ENCODE measurements at regions not wholly inside any gene's neighbourhood (a gene's known extent, or its start where the extent isn't known, plus 50 kb on each side); places are given as distances from the start of the nearest gene placed in this dataset.

DNA sequence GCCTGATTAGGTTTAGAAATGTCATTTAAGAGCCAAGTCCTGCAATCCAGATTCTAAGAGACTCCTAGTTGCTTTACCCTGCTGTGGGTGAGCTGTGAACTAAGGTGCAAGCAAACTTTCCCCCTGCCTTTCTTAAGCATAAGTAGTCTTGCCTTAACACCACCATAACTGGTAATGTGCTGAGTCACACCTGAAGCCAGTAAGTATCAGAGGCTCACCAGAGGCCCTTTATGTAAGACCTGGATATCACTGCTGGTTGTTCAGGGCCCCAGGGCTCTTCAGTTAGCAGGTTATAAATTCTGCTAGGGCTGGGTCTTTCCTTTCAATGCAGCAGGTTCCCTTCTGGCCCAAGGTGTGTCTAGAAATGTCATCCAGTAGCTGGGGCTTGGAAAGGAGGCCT lies 509.9 kb downstream of the VGLL3 start:
- TF ChIP-seq, protein P1, sequence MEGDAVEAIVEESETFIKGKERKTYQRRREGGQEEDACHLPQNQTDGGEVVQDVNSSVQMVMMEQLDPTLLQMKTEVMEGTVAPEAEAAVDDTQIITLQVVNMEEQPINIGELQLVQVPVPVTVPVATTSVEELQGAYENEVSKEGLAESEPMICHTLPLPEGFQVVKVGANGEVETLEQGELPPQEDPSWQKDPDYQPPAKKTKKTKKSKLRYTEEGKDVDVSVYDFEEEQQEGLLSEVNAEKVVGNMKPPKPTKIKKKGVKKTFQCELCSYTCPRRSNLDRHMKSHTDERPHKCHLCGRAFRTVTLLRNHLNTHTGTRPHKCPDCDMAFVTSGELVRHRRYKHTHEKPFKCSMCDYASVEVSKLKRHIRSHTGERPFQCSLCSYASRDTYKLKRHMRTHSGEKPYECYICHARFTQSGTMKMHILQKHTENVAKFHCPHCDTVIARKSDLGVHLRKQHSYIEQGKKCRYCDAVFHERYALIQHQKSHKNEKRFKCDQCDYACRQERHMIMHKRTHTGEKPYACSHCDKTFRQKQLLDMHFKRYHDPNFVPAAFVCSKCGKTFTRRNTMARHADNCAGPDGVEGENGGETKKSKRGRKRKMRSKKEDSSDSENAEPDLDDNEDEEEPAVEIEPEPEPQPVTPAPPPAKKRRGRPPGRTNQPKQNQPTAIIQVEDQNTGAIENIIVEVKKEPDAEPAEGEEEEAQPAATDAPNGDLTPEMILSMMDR (conservative IDR thresholded peaks at IDR 0.05; ENCODE audit: low read depth, low read length) = no peak
- TF ChIP-seq EZH2 (IDR thresholded peaks at IDR 0.05; ENCODE audit: low read length, unreplicated experiment) (no peak), EZH2phosphoT487 (IDR thresholded peaks at IDR 0.05; ENCODE audit: borderline replicate concordance, low read length) (no peak)
